ENCODE measurements at regions not wholly inside any gene's neighbourhood (a gene's known extent, or its start where the extent isn't known, plus 50 kb on each side); places are given as distances from the start of the nearest gene placed in this dataset.
A peak's percentile ranks its signal among the peaks of the same experiment; 100 is the strongest.

DNA sequence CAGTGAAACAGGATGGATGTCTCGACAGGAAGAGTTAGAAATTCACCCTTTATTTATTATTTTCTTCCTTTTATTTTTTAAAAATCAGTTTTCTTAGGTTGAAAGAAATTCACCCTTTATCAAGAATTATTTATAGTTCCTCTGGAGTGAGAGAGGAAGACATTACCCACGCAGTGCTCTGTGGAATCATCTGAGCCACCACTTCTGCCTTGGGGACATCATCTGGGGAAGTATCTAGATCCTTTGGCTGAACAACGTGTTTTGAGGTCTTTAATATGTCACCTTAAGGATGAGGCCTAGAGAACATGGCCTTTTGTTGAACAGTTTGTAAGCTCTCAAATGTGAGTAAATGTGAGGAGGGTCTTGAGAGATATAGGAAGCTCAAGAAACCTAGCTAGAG lies 183.3 kb downstream of the UTP18 start:
- TF ChIP-seq CTCF (conservative IDR thresholded peaks at IDR 0.05; ENCODE audit: low read length) (no peak), EZH2phosphoT487 (IDR thresholded peaks at IDR 0.05; ENCODE audit: borderline replicate concordance) (no peak)
- Histone ChIP-seq H4K20me1 (ENCODE audit: insufficient read depth, low read length, poor library complexity, severe bottlenecking) (no peaks in the 10 kb centered on the region), H3K9ac (ENCODE audit: low read depth, low read length, poor library complexity, severe bottlenecking) (no peak overlapping the region), H2AFZ (ENCODE audit: low read length) (no peak overlapping the region), H3K9me3 (ENCODE audit: insufficient read depth, low read depth, low read length) (no peaks in the 10 kb centered on the region; the same call in 1 of the 2 replicates), H3F3A (ENCODE audit: low read depth) (0 out of 2 replicates have a peak, but pooled peaks cover 4% of the 10 kb centered on the region), H3K4me3 (ENCODE audit: low read length, poor library complexity, severe bottlenecking) (peak overlapping the region; percentile 53), H3K4me2 (ENCODE audit: low read depth, low read length, poor library complexity, severe bottlenecking) (peak overlapping the region; percentile 71), H3K9me2 (replicated peaks; ENCODE audit: low read depth, low read length) (no peaks in the 10 kb centered on the region), H3K4me1 (ENCODE audit: insufficient read depth, low read length, poor library complexity, severe bottlenecking) (peaks cover 90% of the 10 kb centered on the region), H3K79me2 (ENCODE audit: insufficient read depth, low read length) (peaks cover 14% of the 10 kb centered on the region; the same call in 1 of the 2 replicates), H3K36me3 (ENCODE audit: insufficient read depth, low read length) (no peaks in the 10 kb centered on the region), H3K27me3 (ENCODE audit: insufficient read depth, low read length, poor library complexity, severe bottlenecking) (no peaks in the 10 kb centered on the region)

DNA sequence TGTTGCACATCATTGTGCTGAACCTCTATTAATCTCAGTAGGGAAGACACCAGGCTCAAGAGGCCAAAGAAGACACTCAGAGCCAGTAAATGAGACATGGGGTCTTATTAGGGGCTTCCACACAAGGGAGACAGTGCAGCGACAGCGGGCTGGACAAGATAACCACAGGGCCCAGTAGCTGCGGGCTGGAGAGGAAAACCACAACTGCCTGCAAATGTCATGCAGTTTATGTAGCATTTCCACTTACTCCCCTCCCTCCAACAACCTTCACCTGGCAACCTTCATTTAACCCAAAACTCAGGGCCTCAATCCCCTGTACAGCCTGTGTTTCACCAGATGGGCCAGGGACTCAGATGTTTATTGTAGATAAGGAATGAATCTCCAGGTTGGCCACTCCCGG lies 185.6 kb downstream of the UTP18 start:
- Histone ChIP-seq H4K20me1 (ENCODE audit: insufficient read depth, low read length, poor library complexity, severe bottlenecking) (no peaks in the 10 kb centered on the region), H3K79me2 (ENCODE audit: insufficient read depth, low read length) (peaks cover 8% of the 10 kb centered on the region; the same call in 1 of the 2 replicates), H3K4me3 (ENCODE audit: low read length, poor library complexity, severe bottlenecking) (peak overlapping the region; percentile 27), H3K9me2 (replicated peaks; ENCODE audit: low read depth, low read length) (no peaks in the 10 kb centered on the region), H2AFZ (ENCODE audit: low read length) (no peak overlapping the region), H3K4me1 (ENCODE audit: insufficient read depth, low read length, poor library complexity, severe bottlenecking) (peaks cover 68% of the 10 kb centered on the region), H3F3A (ENCODE audit: low read depth) (0 out of 2 replicates have a peak, but pooled peaks cover 4% of the 10 kb centered on the region), H3K36me3 (ENCODE audit: insufficient read depth, low read length) (no peaks in the 10 kb centered on the region), H3K27me3 (ENCODE audit: insufficient read depth, low read length, poor library complexity, severe bottlenecking) (no peaks in the 10 kb centered on the region), H3K4me2 (ENCODE audit: low read depth, low read length, poor library complexity, severe bottlenecking) (peak overlapping the region; percentile 65), H3K9ac (ENCODE audit: low read depth, low read length, poor library complexity, severe bottlenecking) (no peak overlapping the region), H3K9me3 (ENCODE audit: insufficient read depth, low read depth, low read length) (no peaks in the 10 kb centered on the region; the same call in 1 of the 2 replicates)
- TF ChIP-seq EZH2phosphoT487 (IDR thresholded peaks at IDR 0.05; ENCODE audit: borderline replicate concordance) (no peak), CTCF (conservative IDR thresholded peaks at IDR 0.05; ENCODE audit: low read length) (no peak)

- H3K4me1 ChIP-seq (ENCODE audit: insufficient read depth, low read length, poor library complexity, severe bottlenecking) = peaks cover 5% of the 10 kb centered on the region
- H3K9me3 ChIP-seq (ENCODE audit: insufficient read depth, low read depth, low read length) = no peaks in the 10 kb centered on the region
- no peaks in the 10 kb centered on the region for H3K79me2 ChIP-seq (ENCODE audit: insufficient read depth, low read length)
- H3F3A ChIP-seq (ENCODE audit: low read depth) = no peaks in the 10 kb centered on the region
- no peak overlapping the region for H3K4me2 ChIP-seq (ENCODE audit: low read depth, low read length, poor library complexity, severe bottlenecking)
- no peaks in the 10 kb centered on the region for H4K20me1 ChIP-seq (ENCODE audit: insufficient read depth, low read length, poor library complexity, severe bottlenecking)
- H3K27me3 ChIP-seq (ENCODE audit: insufficient read depth, low read length, poor library complexity, severe bottlenecking) = no peaks in the 10 kb centered on the region
- H2AFZ ChIP-seq (ENCODE audit: low read length) = no peak overlapping the region
- no peaks in the 10 kb centered on the region for H3K36me3 ChIP-seq (ENCODE audit: insufficient read depth, low read length)
- H3K4me3 ChIP-seq (ENCODE audit: low read length, poor library complexity, severe bottlenecking) = no peak overlapping the region
- H3K9me2 ChIP-seq (replicated peaks; ENCODE audit: low read depth, low read length) = no peaks in the 10 kb centered on the region
- no peak overlapping the region for H3K9ac ChIP-seq (ENCODE audit: low read depth, low read length, poor library complexity, severe bottlenecking)
- TF ChIP-seq EZH2phosphoT487 (IDR thresholded peaks at IDR 0.05; ENCODE audit: borderline replicate concordance) = no peak
- no peak for TF ChIP-seq CTCF (conservative IDR thresholded peaks at IDR 0.05; ENCODE audit: low read length)
Observed at GRCh38 chr17:51454456-51454978, 194.2 kb downstream of the UTP18 start.
